Sigmoid colon (tissue), 4 donors: ENCODE measurements at regions not wholly inside any gene's neighbourhood (a gene's known extent, or its start where the extent isn't known, plus 50 kb on each side); places are given as distances from the start of the nearest gene placed in this dataset.

Experiments
- CTCF ChIP-seq, 4 experiments: fragments of 450-650 bp in 3 of 4; fragments of 200-600 bp in 1 of 4; IDR thresholded peaks; one replicate each; pipeline ENCODE4 v1.5.1; 2016 to 2019; ENCODE audit warnings: antibody characterized with exemption in 4 of 4, mild to moderate bottlenecking in 3 of 4, moderate library complexity in 2 of 4
- EP300 ChIP-seq, 4 donors: sonication (generic); formaldehyde crosslinking; IDR thresholded peaks; one replicate each; pipeline ENCODE4 v1.6.1; 2017; ENCODE audit warnings: antibody characterized with exemption in 4 of 4
- POLR2A ChIP-seq, 2 donors: fragments of 450-650 bp; IDR thresholded peaks; one replicate each; pipeline ENCODE4 v1.6.1; 2016; ENCODE audit warnings: antibody characterized with exemption in 2 of 2, mild to moderate bottlenecking in 2 of 2, moderate library complexity in 2 of 2

DNA sequence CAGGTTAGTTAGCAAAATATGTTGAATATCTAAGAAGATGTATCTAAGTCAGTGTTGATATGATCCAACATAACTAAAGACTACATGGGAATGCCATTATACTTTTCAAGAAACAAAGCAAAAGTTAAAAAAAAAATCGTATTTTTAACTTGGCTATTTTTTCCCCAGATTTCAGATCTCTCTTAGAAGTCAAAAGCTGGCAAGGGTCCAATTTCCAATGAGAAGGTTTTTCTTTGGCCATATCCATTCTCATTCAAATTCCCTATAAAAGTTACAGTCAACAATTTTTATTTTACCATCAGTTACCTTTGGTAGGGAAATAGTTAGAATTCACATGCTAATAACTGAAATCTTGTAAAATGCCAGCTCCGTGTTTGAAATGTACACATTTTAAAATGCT, 70.5 kb upstream of the FAT3 start:
- TF ChIP-seq EP300 (IDR thresholded peaks at IDR 0.05) (no peak), CTCF (IDR thresholded peaks at IDR 0.05) (no peak), POLR2A (IDR thresholded peaks at IDR 0.05) (no peak)
